Retina (tissue), 1 donor: ENCODE measurements at regions not wholly inside any gene's neighbourhood (a gene's known extent, or its start where the extent isn't known, plus 50 kb on each side); places are given as distances from the start of the nearest gene placed in this dataset.
"Not testable (repeated sequence)": the region's sequence is repeated elsewhere in the genome, so short reads cannot be mapped to it uniquely, and the experiment has no call there.

ENCODE experiments used
- DNase-seq: peaks from one replicate; pipeline ENCODE4 v3.0.0-alpha.2; 2016

- no peak for DNase-seq
These were observed 1428.9 kb upstream of the WWC1 start for GRCh38 chr5:166862581-166862980.

- peak; percentile 29 for DNase-seq
These were observed 1426.2 kb upstream of the WWC1 start for GRCh38 chr5:166865206-166865605.

GRCh38 chr5:166880456-166880855 is 1411.0 kb upstream of the WWC1 start:
- DNase-seq, result no peak

- DNase-seq, result no peak
These were observed 1409.6 kb upstream of the WWC1 start for GRCh38 chr5:166881802-166882201.

GRCh38 chr5:166883016-166883415 is 1408.4 kb upstream of the WWC1 start:
- no peak for DNase-seq

GRCh38 chr5:166898166-166898565 is 1393.3 kb upstream of the WWC1 start:
- no peak for DNase-seq

GRCh38 chr5:166899343-166899742 is 1392.1 kb upstream of the WWC1 start:
- no peak for DNase-seq

GRCh38 chr5:166904571-166904970 is 1386.9 kb upstream of the WWC1 start:
- no peak for DNase-seq

- no peak for DNase-seq
These were observed 1384.3 kb upstream of the WWC1 start for GRCh38 chr5:166906991-166907713.

GRCh38 chr5:166909040-166909439 is 1382.4 kb upstream of the WWC1 start:
- DNase-seq, result no peak

- no peak for DNase-seq
These were observed 1381.5 kb upstream of the WWC1 start for GRCh38 chr5:166909926-166910325.

- no peak for DNase-seq
These were observed 1380.5 kb upstream of the WWC1 start for GRCh38 chr5:166910995-166911394.

GRCh38 chr5:166916021-166916420 is 1375.4 kb upstream of the WWC1 start:
- DNase-seq, result no peak

GRCh38 chr5:166926138-166926537 is 1365.3 kb upstream of the WWC1 start:
- no peak for DNase-seq

GRCh38 chr5:166926806-166927475 is 1364.5 kb upstream of the WWC1 start:
- DNase-seq, result not testable (repeated sequence)

GRCh38 chr5:166936351-166936750 is 1355.1 kb upstream of the WWC1 start:
- no peak for DNase-seq

- no peak for DNase-seq
These were observed 1353.4 kb upstream of the WWC1 start for GRCh38 chr5:166938071-166938470.

GRCh38 chr5:166942948-166943347 is 1348.5 kb upstream of the WWC1 start:
- DNase-seq, result no peak

- DNase-seq, result no peak
These were observed 1344.4 kb upstream of the WWC1 start for GRCh38 chr5:166947045-166947444.

GRCh38 chr5:166948679-166949078 is 1342.8 kb upstream of the WWC1 start:
- no peak for DNase-seq

GRCh38 chr5:166952048-166952447 is 1339.4 kb upstream of the WWC1 start:
- DNase-seq, result no peak

GRCh38 chr5:166957782-166958181 is 1333.7 kb upstream of the WWC1 start:
- DNase-seq, result no peak

- no peak for DNase-seq
These were observed 1331.7 kb upstream of the WWC1 start for GRCh38 chr5:166959766-166960165.

GRCh38 chr5:166961028-166961427 is 1330.4 kb upstream of the WWC1 start:
- no peak for DNase-seq

GRCh38 chr5:166961913-166962312 is 1329.5 kb upstream of the WWC1 start:
- no peak for DNase-seq
